WTC11 (cell line): ENCODE measurements at regions not wholly inside any gene's neighbourhood (a gene's known extent, or its start where the extent isn't known, plus 50 kb on each side); places are given as distances from the start of the nearest gene placed in this dataset.

Experiments used
- ATAC-seq: fragments of 200-7000 bp; cut with Tn5 transposase; 2 replicates; pipeline ENCODE4 v1.10.0; 2021; ENCODE audit warnings: mild to moderate bottlenecking, moderate library complexity
- CTCF ChIA-PET: fragments of 300-600 bp; sonication (Branson Sonifier 250); formaldehyde crosslinking; loops from one replicate; lab custom pipeline; 2021; ENCODE audit warnings: antibody characterized with exemption; lab: Charles Lee
- POLR2A ChIA-PET: fragments of 350-600 bp; sonication (Branson Sonifier 250); formaldehyde crosslinking; loops from one replicate; lab custom pipeline; 2021; ENCODE audit warnings: antibody characterized with exemption; lab: Charles Lee
- DNase-seq: peaks from one replicate; pipeline ENCODE4 v3.0.0; 2021; ENCODE audit warnings: low spot score
- H3K27ac Mint-ChIP-seq: 2 replicates; pipeline ENCODE4 v1.8.0; 2021; ENCODE audit warnings: mixed read lengths
- H3K27me3 Mint-ChIP-seq: 2 replicates; pipeline ENCODE4 v1.8.0; 2021; ENCODE audit warnings: low read depth, mild to moderate bottlenecking, moderate library complexity, mixed read lengths
- H3K36me3 Mint-ChIP-seq: 2 replicates; pipeline ENCODE4 v1.8.0; 2021; ENCODE audit warnings: mixed read lengths
- H3K4me1 Mint-ChIP-seq: 2 replicates; pipeline ENCODE4 v1.8.0; 2022; ENCODE audit warnings: mixed read lengths
- H3K4me3 Mint-ChIP-seq: 2 replicates; pipeline ENCODE4 v1.8.0; 2021; ENCODE audit warnings: mild to moderate bottlenecking, moderate library complexity, mixed read lengths
- H3K9me3 Mint-ChIP-seq: 2 replicates; pipeline ENCODE4 v1.8.0; 2021; ENCODE audit warnings: mixed read lengths
- ATF1 ChIP-seq: sonication (generic); formaldehyde crosslinking; IDR thresholded peaks from 2 replicates; pipeline ENCODE4 v1.8.1; 2023; ENCODE audit warnings: mild to moderate bottlenecking, moderate library complexity, missing genetic modification reagents
- CBFB ChIP-seq: sonication (generic); formaldehyde crosslinking; IDR thresholded peaks from 2 replicates; pipeline ENCODE4 v1.8.1; 2022; ENCODE audit warnings: mild to moderate bottlenecking, low read depth, missing genetic modification reagents
- CREB1 ChIP-seq: sonication (generic); formaldehyde crosslinking; IDR thresholded peaks from 2 replicates; pipeline ENCODE4 v1.8.0; 2023; ENCODE audit warnings: mild to moderate bottlenecking, missing genetic modification reagents
- ELF4 ChIP-seq: sonication (generic); formaldehyde crosslinking; IDR thresholded peaks from 2 replicates; pipeline ENCODE4 v1.8.1; 2022; ENCODE audit warnings: low read depth, mild to moderate bottlenecking, moderate library complexity, missing genetic modification reagents
- ESRRA ChIP-seq: sonication (generic); formaldehyde crosslinking; IDR thresholded peaks from 2 replicates; pipeline ENCODE4 v1.8.1; 2022; ENCODE audit warnings: mild to moderate bottlenecking, missing genetic modification reagents, borderline replicate concordance
- GRHL2 ChIP-seq: fragments of 250-450 bp; sonication (Bioruptor Pico); IDR thresholded peaks from 2 replicates; pipeline ENCODE4 v1.8.0; 2022; ENCODE audit warnings: mild to moderate bottlenecking, moderate library complexity; ENCODE audit not compliant: insufficient replicate concordance, severe bottlenecking
- IRF2 ChIP-seq: sonication (generic); formaldehyde crosslinking; IDR thresholded peaks from 2 replicates; pipeline ENCODE4 v1.8.0; 2022; ENCODE audit warnings: low read depth, missing genetic modification reagents, borderline replicate concordance
- MXD4 ChIP-seq: fragments of 250-450 bp; sonication (Bioruptor Pico); IDR thresholded peaks from 2 replicates; pipeline ENCODE4 v1.8.0; 2021; ENCODE audit warnings: mild to moderate bottlenecking, moderate library complexity, borderline replicate concordance
- MYBL2 ChIP-seq: sonication (generic); formaldehyde crosslinking; IDR thresholded peaks from 2 replicates; pipeline ENCODE4 v1.8.1; 2023; ENCODE audit warnings: mild to moderate bottlenecking, moderate library complexity, missing genetic modification reagents
- NFATC4 ChIP-seq: fragments of 250-450 bp; sonication (Bioruptor Pico); IDR thresholded peaks from 2 replicates; pipeline ENCODE4 v1.9.0; 2021; ENCODE audit warnings: mild to moderate bottlenecking
- NFYB ChIP-seq: sonication (generic); formaldehyde crosslinking; conservative IDR thresholded peaks from 2 replicates; pipeline ENCODE4 v1.8.0; 2022; ENCODE audit warnings: low read depth, missing genetic modification reagents
- NR2C2 ChIP-seq: sonication (generic); formaldehyde crosslinking; IDR thresholded peaks from 2 replicates; pipeline ENCODE4 v1.8.0; 2022; ENCODE audit warnings: mild to moderate bottlenecking, missing genetic modification reagents
- RORB ChIP-seq: fragments of 250-450 bp; sonication (Bioruptor Pico); IDR thresholded peaks from 2 replicates; pipeline ENCODE4 v1.9.0; 2021; ENCODE audit warnings: mild to moderate bottlenecking
- SOX15 ChIP-seq: fragments of 250-450 bp; sonication (Bioruptor Pico); IDR thresholded peaks from 2 replicates; pipeline ENCODE4 v1.9.0; 2021; ENCODE audit warnings: mild to moderate bottlenecking
- STAT6 ChIP-seq: sonication (generic); formaldehyde crosslinking; conservative IDR thresholded peaks from 2 replicates; pipeline ENCODE4 v1.8.1; 2023; ENCODE audit warnings: mild to moderate bottlenecking, low read depth, missing genetic modification reagents, moderate library complexity
- TEAD4 ChIP-seq: sonication (generic); formaldehyde crosslinking; IDR thresholded peaks from 2 replicates; pipeline ENCODE4 v1.8.0; 2022; ENCODE audit warnings: mild to moderate bottlenecking, missing genetic modification reagents
- ZBTB21 ChIP-seq: sonication (generic); formaldehyde crosslinking; IDR thresholded peaks from 2 replicates; pipeline ENCODE4 v1.8.1; 2023; ENCODE audit warnings: mild to moderate bottlenecking, missing genetic modification reagents, borderline replicate concordance
- ZNF263 ChIP-seq: sonication (generic); formaldehyde crosslinking; IDR thresholded peaks from 2 replicates; pipeline ENCODE4 v1.8.1; 2022; ENCODE audit warnings: low read depth, mild to moderate bottlenecking, moderate library complexity, missing genetic modification reagents
- ZNF281 ChIP-seq: sonication (generic); formaldehyde crosslinking; IDR thresholded peaks from 2 replicates; pipeline ENCODE4 v1.8.0; 2023; ENCODE audit warnings: mild to moderate bottlenecking, missing genetic modification reagents
- ZNF396 ChIP-seq: fragments of 250-450 bp; sonication (Bioruptor Pico); IDR thresholded peaks from 2 replicates; pipeline ENCODE4 v1.8.0; 2021; ENCODE audit warnings: mild to moderate bottlenecking, moderate library complexity, borderline replicate concordance
- ZSCAN18 ChIP-seq: fragments of 250-450 bp; sonication (Bioruptor Pico); IDR thresholded peaks from 2 replicates; pipeline ENCODE4 v2.1.2; 2022; ENCODE audit warnings: mild to moderate bottlenecking, moderate library complexity
- TF ChIP-seq, protein P1 (sequence below): sonication (generic); formaldehyde crosslinking; IDR thresholded peaks from 2 replicates; pipeline ENCODE4 v1.8.0; 2022; ENCODE audit warnings: mild to moderate bottlenecking, missing genetic modification reagents
- TF ChIP-seq, protein P2 (sequence below): sonication (generic); formaldehyde crosslinking; IDR thresholded peaks from 2 replicates; pipeline ENCODE4 v1.8.1; 2022; ENCODE audit warnings: low read depth, missing genetic modification reagents, borderline replicate concordance
- TF ChIP-seq, protein P3 (sequence below): sonication (generic); formaldehyde crosslinking; IDR thresholded peaks from 2 replicates; pipeline ENCODE4 v1.8.1; 2022; ENCODE audit warnings: mild to moderate bottlenecking, moderate library complexity, missing genetic modification reagents

GRCh38 chr1:95865769-95866168, 631.8 kb downstream of the RWDD3 start (continued):
- TF ChIP-seq SOX15 (CRISPR knock-in tag) (no peak), NFYB (no peak), MYBL2 (CRISPR knock-in tag) (no peak), TEAD4 (CRISPR knock-in tag) (no peak)

DNA sequence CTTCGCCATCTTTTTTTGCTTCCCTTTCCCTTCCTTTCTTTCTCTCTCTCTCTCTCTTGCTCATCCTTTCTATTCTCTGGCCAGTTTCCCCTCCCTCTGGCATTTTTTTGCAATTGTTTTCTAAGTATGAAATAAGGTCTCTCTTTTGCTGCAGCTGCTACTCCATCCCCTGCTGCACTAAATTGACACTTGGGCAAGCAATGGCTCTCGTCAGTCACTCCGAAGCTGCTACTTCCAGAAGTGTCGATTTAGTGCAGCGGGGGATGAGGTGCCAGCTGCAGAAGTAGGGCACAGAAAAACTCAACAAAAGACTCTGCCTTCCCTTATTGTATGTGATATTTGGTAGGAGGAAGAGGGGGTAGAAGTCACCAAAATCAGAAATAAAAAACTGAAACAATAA, 642.3 kb downstream of the RWDD3 start:
- ChIA-PET CTCF (no interaction called here), POLR2A (no interaction called here)

GRCh38 chr1:95879498-95880050, 645.6 kb downstream of the RWDD3 start:
- Mint-ChIP-seq H3K36me3 (peaks cover 31% of the 10 kb centered on the region), H3K4me3 (no peak overlapping the region), H3K4me1 (peaks cover 8% of the 10 kb centered on the region), H3K27me3 (no peaks in the 10 kb centered on the region), H3K27ac (no peak overlapping the region), H3K9me3 (peaks cover 42% of the 10 kb centered on the region)
- CTCF ChIA-PET = no interaction called here
- ATAC-seq = no peak
- DNase-seq = no peak
- POLR2A ChIA-PET = no interaction called here
- TF ChIP-seq, protein P1, sequence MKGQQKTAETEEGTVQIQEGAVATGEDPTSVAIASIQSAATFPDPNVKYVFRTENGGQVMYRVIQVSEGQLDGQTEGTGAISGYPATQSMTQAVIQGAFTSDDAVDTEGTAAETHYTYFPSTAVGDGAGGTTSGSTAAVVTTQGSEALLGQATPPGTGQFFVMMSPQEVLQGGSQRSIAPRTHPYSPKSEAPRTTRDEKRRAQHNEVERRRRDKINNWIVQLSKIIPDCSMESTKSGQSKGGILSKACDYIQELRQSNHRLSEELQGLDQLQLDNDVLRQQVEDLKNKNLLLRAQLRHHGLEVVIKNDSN (CRISPR knock-in tag) = no peak
- TF ChIP-seq CBFB (CRISPR knock-in tag) (no peak), ZNF263 (CRISPR knock-in tag) (no peak), ATF1 (CRISPR knock-in tag) (no peak), RORB (CRISPR knock-in tag) (no peak), ZSCAN18 (CRISPR knock-in tag) (no peak), NR2C2 (CRISPR knock-in tag) (no peak)
- TF ChIP-seq, protein P2, sequence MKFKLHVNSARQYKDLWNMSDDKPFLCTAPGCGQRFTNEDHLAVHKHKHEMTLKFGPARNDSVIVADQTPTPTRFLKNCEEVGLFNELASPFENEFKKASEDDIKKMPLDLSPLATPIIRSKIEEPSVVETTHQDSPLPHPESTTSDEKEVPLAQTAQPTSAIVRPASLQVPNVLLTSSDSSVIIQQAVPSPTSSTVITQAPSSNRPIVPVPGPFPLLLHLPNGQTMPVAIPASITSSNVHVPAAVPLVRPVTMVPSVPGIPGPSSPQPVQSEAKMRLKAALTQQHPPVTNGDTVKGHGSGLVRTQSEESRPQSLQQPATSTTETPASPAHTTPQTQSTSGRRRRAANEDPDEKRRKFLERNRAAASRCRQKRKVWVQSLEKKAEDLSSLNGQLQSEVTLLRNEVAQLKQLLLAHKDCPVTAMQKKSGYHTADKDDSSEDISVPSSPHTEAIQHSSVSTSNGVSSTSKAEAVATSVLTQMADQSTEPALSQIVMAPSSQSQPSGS (CRISPR knock-in tag) = no peak
- TF ChIP-seq, protein P3, sequence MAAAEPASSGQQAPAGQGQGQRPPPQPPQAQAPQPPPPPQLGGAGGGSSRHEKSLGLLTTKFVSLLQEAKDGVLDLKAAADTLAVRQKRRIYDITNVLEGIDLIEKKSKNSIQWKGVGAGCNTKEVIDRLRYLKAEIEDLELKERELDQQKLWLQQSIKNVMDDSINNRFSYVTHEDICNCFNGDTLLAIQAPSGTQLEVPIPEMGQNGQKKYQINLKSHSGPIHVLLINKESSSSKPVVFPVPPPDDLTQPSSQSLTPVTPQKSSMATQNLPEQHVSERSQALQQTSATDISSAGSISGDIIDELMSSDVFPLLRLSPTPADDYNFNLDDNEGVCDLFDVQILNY (CRISPR knock-in tag) = no peak

More for the DNA sequence above, 642.3 kb downstream of the RWDD3 start:
- Mint-ChIP-seq H3K9me3 (peaks cover 36% of the 10 kb centered on the region), H3K4me3 (no peak overlapping the region), H3K4me1 (peaks cover 8% of the 10 kb centered on the region), H3K27me3 (no peaks in the 10 kb centered on the region), H3K27ac (no peak overlapping the region), H3K36me3 (peaks cover 28% of the 10 kb centered on the region)
- TF ChIP-seq ESRRA (CRISPR knock-in tag) = no peak
- TF ChIP-seq STAT6 (CRISPR knock-in tag) = no peak
- no peak for TF ChIP-seq NFATC4
- TF ChIP-seq ELF4 (CRISPR knock-in tag) = no peak
- no peak for TF ChIP-seq ZNF281 (CRISPR knock-in tag)
- TF ChIP-seq ZNF396 (CRISPR knock-in tag) = no peak
- TF ChIP-seq CBFB (CRISPR knock-in tag) = no peak
- no peak for TF ChIP-seq CREB1 (CRISPR knock-in tag)
- no peak for TF ChIP-seq GRHL2
- TF ChIP-seq IRF2 (CRISPR knock-in tag) = no peak
- TF ChIP-seq MXD4 (CRISPR knock-in tag) = no peak
- no peak for TF ChIP-seq ZBTB21 (CRISPR knock-in tag)
- DNase-seq (no peak), ATAC-seq (no peak)
